UCSD-AML1 (cell line): ENCODE measurements at regions not wholly inside any gene's neighbourhood (a gene's known extent, or its start where the extent isn't known, plus 50 kb on each side); places are given as distances from the start of the nearest gene placed in this dataset.
A peak's percentile ranks its signal among the peaks of the same experiment; 100 is the strongest.

Source experiments
- DNase-seq: peaks from one replicate; lab custom pipeline; 2025; ENCODE audit not compliant: unreplicated experiment; lab: John Stamatoyannopoulos, UW

DNA sequence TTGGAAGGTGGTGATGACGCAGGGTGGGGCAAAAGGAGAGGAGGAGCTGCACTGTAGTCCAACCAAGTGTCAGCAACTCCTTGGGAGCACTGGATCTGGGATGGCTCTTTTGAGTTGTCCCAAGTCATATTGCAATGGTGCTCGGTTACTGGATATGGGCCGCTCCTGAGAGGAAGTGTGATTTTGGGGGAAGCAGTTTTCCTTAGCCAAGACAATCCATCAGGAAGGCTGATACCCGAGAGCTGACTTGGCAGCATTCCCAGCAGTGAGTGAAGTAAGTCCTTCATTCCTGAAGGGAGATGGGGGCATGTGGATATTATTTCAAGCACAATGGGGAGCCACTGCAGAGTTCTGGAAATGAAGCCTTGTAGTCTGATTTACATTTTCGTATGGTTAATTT lies 354.1 kb downstream of the RFPL4B start:
- no peak for DNase-seq

DNA sequence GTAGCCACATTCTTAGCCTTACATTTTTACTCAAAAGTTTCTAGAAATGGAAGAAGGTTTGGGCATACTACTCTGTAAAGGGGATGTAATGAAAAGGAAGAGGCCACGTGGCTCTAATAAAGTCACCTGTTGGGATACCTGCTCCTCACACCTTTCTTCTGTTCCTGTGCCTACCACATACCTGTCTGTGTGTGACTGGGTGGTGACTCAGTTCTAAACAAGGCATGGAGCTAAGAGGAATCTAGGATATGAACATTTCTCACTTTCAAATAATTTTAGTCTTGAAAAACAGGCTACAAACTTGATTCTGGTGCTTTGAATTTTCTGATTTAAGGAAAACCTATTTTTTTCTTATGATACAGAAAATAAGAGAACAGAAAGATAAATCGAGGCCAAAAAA lies 363.6 kb downstream of the RFPL4B start:
- no peak for DNase-seq

DNA sequence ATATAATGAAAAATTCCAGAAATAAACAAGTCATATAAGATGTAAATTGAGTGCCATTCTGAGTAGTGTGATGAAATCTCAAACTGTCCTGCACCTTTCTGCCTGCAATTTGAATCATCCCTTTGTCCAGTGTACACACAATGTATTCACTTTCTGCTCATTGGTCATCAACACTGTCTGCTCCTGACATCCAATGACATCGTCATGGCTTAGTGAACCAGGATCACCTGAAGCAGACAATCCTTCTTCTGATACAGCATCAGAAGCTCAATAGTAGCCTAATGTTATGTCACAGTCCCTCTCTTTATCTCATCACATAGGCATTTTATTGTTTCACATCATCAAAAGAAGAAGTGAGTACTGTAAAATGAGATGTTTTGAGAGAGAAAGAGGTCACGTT lies 366.3 kb downstream of the RFPL4B start:
- no peak for DNase-seq

DNA sequence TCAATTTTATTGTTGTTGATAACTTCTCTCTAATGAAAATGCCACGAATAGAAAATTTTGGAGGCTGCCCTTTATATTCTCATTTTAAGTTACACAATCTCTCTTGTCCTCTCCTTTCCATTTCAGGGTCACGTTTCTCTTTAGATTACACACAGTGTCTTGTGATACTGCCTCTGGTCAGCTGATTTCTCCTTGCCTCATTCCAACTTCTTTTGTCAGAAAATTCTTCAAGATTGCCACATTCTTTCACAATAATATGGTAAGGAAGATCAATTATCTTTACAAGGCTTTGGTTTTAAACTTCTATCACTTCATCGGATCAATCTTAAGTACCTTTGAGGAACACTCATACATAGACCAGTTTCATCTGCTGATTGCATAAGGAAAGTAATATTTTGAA lies 370.3 kb downstream of the RFPL4B start:
- no peak for DNase-seq

DNA sequence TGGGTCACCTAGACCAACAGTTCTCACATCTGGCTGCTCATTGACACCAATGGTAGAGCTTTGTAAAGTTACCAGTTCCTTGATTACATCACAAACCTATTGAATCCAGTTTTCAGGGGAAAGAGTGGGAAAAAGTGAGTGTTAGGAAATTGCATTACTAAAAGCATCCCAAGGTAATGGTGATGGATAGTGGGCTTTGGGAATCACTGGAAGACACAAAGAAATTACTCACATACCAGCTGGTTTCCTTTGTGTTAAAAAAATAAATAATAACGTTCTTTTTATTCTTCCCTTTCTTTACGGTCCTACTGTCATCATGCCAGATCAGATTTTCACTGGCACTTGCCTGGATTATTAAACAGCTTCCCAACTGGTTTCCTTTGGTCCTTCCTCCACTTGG lies 370.7 kb downstream of the RFPL4B start:
- no peak for DNase-seq

DNA sequence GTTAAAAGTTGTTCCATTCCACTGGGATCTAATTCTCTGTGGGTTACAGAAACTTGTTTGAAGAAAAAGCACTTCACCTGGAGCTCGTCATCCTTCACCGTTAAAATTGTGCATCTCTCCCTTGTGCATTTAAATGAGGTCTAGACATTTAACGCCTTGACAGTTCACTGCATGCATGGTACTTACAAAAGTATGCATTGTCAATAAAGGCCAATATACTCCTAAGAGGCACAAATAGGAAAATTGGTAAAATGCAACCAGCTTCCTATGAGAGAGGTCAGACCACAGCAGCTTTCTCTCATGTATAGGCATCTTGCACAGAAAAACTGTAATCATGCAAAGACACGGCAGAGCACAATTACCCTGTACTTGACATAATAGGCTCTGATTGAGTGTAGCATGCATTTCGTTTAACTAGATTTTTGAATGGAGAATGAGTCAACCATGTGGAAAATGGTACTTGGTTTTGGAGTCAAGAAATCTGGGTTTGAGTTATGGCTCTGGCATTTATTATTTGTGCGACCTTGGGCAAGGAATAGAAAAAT lies 378.5 kb downstream of the RFPL4B start:
- no peak for DNase-seq

DNA sequence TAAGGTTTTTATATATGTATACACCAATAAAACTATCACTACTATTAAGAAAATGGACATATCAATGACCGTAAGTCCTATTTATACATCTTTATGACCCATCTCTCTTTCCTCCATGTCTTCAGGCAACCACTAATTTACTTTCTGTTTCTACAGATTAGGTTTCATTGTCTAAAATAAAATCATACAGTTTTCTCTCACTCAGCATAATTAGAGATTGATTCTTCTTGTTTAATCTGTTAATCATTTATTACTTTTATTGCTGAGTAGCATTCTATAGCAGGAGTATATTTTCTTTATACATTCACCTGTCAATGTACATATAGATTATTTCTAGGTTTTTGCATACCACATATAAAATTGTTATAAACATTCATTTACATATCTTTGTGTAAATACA lies 388.0 kb downstream of the RFPL4B start:
- DNase-seq: no peak

DNA sequence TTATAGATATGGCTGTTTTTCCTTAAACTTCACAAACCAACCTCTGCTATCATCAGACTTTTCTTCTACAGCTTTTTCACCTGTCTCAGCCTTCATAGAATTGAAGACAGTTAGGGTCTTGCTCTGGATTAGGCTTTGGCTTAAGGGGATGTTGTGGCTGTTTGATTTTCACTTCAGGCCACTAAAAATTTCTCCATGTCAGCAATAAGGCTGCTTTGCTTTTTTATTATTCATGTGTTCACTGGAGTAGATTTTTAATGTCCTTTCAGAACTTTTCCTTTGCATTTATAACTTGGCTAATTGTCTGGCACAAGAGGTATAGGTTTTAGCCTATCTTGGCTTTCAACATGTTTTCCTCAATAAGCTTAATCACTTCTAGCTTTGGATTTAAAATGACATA lies 392.6 kb downstream of the RFPL4B start:
- no peak for DNase-seq

DNA sequence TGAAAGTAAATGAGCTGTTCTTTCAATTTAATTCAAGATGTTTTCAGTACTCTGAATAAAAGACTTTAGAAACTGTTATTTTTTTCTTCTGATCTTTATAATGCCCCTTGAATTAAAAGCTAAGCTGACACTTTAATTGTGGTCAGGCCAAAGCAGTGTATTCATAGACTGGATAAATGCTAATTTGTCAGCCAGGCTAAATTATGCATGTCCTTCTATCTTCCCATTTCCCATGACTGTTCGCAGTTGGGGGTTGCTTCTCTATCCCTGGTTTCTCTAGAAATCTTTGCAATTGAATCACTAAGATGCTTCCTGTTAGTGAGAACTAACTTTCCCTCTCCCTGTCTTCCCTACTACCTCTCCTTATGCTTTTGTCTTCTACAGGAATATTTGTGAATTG lies 396.2 kb downstream of the RFPL4B start:
- no peak for DNase-seq

DNA sequence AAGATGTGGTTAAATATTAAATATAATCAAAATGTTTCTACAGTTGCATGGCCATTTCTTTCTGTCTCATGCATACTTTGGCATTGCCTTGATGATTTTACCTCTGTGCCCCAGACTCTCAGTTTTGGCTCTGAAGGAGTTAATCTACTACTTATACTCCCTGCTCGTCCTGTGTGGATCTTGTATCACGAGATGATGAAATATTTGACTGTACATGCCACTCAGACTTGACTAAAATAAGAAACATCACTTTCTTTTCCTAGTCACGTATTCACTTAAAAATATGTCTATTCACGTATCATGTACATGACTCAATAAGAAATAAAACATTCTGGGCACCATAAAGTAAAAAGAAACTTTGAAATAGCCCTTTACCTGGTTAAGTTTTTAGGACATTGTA lies 397.7 kb downstream of the RFPL4B start:
- no peak for DNase-seq

DNA sequence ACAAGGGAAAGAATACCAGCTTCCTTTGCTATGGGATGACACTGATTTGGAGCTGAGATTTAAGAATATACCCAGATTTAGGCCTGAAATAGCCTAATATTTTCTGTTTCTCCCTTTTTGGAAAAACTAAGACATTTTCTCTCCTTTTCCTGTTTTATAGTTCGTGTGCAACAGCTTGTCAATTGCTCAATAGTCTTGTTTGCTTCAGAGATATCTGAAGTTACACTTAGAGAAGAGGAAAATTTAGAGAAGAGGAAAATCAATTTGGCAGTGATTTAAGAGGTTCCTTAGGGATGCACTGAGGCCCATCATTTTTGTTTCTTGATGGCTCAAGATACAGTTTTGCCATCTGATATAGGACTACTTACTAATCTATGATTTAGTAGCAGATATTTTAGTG lies 398.6 kb downstream of the RFPL4B start:
- no peak for DNase-seq

DNA sequence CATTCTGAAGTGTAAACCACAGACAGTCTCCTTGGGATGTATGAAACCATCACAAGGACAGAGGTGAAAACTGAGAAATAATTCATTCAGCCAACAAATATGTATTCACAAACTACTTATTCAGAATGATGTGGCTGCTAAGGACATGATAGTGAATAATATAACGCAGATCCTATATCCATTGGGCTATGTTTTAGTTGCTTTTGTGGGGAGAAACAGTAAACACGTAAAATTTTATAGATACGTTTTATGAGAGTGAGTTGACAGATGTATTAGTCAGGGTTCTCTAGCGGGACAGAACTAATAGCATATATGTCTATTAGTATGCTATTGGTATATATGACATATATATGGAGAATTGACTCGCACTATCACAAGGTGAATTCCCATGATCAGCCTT lies 402.5 kb downstream of the RFPL4B start:
- DNase-seq: no peak

DNA sequence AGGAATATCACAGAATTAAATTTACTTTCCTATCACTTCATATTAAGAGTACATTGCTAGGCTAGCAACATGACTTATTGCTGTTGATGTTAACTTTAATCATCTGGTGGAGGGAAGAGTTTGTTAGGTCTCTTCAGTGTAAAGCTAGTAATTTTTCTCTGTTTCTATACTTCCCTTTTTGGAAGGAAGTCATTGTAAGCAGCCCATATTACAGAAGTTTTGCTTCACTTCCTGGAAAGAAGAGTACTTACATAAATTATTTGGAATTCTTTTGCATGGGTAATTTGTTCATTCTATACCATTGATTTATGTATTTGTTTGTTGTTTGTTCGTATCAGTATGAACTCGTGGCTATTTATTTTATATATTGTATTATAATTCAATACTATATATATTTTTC lies 405.2 kb downstream of the RFPL4B start:
- DNase-seq: no peak

DNA sequence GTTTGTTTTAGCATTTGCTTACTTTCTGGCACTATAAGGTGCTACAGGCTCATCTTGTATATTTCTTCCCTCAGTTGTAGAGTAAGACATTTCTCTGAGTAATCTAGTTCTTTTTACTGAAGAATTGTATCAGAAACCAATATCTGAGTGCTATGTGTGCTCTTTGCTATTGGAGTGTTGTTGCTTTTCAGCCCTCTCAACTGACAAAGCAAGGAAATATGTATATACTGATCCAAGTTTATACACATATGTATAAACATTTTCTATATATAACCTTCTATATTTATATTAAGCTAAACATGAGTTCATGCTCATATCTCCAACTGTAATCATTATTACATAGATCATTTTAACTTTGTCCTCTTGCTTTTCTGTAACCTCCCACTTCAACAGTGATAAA lies 405.7 kb downstream of the RFPL4B start:
- DNase-seq: no peak

DNA sequence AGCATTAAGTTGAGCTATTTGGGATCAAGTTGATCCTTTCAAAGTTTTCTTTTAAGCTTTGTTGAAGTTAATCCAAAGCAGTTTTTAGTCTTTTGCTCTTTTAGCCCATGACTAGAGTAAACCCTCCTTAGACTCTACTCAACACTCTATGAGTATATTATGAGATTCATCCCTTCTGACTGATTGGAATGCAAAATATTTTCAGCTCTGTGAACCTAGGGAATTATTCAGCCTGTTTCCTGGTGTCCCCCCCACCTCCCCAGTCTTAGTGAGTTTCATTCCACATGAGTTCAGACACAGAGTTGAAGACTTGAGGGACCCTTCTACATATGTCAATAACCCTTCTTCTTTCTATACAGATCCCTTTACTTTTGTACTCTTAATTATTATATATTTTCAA lies 413.7 kb downstream of the RFPL4B start:
- no peak for DNase-seq

DNA sequence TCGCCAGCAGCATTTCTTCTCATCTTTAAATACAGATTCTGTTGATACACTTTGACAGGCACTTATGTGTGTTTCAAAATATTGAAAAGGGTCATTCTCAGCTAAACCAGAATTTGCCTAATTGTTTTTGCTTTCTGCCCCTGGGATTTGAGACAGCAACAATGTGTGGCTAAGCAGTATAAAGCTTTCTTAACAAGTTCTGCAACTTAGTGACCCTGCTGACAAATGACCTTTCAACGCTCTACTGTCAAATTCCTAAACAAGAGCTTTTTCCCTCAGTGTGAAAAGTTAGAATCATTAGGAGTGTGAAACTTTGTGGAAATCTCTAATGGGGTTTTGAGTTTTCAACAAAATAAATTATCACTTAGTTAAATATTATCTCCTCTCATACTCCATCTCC lies 414.6 kb downstream of the RFPL4B start:
- DNase-seq: no peak

DNA sequence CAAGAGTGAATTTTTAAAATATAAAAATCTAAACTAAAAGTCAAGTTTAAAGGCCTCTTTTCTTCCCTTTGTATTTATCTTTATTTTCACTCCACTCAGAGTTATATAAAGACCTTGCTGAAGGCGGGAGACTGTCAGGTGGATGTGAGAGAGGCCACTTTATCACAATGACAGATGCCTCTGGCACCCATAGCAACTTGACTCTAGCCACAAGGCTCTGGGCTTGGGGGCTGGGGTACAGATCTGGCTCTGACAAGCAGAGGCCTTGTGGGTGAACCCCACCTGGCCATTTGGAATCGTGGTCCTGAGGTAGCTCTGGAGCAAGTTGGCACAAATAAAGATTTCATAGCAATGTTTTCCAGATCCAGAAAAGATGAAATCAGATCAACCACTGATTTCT lies 417.2 kb downstream of the RFPL4B start:
- no peak for DNase-seq

DNA sequence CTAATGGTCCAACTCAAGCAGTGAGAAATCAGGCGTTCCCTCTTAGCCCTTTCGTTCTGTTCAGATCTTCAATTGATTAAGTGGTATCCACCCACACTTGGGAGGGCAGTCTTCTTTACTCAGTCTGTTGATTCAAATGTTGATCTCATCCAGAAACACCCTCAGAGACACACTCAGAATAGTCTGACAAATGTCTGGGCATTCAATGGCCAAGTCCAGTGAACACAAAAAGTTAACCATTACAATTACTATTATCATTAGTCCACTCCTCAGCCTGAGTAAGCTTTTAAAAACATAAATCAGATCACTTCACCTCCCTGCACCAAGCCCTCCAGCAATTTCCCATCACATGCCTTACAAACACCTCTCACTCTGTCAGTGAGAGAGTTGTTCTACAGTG lies 423.2 kb downstream of the RFPL4B start:
- DNase-seq: no peak

DNA sequence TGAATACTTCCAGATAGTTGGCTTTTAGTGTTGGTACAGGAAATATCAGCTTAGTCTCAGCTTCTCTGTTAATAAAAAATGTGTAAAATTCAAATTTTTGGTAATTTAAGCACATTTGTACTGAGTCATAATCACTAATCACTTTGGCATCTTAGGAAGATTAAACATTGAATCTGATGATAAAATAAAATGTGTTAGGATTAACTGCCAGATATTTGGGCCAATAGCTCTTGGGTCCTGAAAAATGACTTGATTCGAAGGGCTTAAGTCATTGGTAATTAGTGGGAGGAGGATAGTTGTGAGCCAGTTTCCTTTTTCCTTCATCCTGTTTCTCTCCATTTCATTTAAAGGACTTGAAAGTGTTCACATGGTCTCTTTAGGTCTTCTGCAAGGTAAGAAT lies 426.1 kb downstream of the RFPL4B start:
- DNase-seq: no peak

DNA sequence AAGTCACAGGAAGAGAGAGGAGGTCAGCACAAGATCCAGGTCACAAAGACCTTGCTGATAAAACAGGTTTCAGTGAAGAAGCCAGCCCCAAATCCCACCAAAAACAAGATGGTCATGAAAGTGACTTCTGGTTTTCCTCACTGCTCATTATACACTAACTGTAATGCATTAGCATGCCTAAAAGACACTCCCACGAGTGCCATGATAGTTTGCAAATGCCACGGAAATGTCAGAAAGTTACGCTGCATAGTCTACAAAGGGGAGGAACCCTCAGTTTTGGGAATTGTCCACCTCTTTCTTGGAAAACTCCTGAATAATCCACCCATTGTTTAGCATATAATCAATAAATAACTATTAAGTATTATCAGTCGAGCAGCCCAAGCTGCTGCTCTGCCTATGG lies 427.2 kb downstream of the RFPL4B start:
- DNase-seq: no peak

DNA sequence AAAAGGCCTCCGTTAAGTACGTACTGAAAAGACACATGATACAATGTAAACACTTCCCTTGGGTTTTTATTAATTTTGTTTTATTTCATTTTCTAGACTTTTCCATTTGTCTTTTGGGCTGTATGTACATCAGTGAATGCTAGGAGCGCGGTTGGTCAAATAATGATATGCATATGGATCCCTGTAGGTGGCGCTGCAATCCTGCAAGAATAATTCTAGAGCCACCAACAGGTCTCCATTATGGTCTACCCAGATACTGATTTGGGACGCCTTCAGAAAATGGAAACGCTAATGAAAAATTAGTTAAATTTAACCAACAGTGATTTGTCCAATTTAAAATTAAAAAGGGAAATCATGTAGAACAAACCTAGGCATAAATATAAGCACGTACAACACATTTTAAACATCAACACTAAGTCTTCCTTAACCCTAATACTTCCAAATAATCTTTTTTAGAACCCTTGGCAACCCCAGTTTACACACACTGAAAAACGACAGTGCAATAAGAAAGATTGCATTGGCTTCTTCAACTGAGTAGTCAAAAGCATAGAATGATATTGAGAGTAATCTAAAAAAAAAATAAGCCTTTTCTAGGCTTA lies 433.5 kb downstream of the RFPL4B start:
- peak; percentile 35 for DNase-seq

DNA sequence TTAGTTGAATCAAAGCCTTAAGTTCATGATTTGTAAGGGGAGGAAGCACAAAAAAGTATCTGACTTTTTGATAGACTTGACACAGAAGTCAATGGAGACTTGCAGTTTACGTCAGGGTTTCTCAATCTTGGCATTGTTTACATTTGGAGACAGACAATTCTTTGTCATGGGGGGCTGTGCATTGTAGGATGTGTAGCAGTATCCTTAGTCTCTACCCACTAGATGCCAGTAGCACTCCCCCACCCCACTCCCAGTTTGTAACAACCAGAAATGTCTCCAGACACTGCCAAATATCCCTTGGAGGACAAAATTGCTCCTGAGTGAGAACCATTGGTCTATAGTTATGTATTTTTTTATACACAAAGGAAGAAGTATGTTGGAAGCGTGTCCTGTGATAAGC lies 434.1 kb downstream of the RFPL4B start:
- DNase-seq: no peak

DNA sequence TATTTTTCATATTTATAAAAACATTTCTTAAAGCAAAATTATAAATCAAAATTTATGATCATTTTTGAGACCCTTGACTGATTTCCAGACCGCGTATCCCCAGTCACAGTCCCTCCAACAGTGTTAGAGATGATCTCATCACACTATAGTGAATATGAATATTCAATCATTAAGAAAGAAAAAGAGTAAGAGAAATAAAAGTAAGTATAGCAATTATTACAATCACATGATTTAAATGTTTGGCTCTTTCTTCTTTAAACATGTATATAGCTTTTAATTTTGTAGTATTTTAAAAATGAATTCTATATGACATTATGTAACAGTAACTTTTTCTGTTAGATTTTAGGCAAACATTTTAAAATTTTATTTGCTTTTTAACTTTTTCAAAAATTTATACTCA lies 438.3 kb downstream of the RFPL4B start:
- DNase-seq: no peak

DNA sequence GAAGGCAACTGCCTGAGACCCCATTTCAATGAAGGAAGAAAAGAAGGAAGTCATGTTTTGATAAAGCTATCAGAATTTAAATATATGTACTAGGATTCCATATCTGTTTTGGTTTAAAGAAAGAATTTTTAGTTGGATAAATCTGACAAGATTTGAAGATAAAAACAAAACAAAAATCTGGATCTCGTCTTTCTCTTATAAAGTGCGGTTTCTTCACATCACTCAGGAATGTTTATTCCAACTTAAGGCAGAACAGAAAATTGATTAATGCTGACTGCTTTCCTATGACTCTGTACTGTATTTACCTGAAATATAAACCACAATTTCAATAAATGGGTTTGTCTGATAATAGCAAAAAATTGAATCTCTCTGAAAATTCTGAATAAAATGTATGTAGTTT lies 439.7 kb downstream of the RFPL4B start:
- no peak for DNase-seq
